ENCODE measurements at regions not wholly inside any gene's neighbourhood (a gene's known extent, or its start where the extent isn't known, plus 50 kb on each side); places are given as distances from the start of the nearest gene placed in this dataset.

DNA sequence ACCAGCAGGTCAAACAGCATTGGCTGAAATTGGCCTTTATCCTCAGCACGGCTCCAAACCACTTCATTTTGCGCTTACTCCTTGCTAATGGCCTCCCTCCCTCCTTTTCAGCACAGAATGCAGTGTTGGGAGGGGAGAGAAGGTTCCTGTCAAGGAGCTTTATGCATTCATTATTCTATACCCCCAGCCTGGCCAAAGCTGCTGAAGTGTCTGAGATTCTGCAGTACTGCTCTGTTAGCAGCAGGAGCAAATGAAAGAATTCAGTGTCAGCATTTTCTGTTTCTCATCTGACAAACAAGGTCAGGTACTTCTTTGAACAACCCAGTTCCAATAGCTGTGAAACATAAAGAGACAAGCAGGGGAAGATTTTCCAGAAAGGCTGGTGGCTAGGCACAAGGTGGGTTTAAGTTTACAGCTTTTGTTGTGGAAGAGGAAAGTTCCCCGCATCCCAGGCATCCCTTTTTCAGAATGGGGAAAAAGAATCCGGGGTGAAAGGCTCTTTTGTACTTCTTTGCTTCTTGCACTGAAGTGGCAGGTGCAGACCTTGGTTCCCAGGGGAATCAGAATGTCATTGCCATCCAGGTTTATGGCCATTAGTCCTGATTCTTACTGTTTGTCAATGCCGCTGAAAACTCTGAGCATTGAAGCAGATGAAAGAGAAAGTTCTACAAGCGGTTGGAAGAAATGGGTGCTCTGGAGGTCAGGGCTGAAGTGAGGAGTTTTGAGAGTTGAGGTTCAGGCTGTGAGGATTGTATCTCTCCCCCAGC is 109.3 kb upstream of the APC start:
- TF ChIP-seq, protein P1, sequence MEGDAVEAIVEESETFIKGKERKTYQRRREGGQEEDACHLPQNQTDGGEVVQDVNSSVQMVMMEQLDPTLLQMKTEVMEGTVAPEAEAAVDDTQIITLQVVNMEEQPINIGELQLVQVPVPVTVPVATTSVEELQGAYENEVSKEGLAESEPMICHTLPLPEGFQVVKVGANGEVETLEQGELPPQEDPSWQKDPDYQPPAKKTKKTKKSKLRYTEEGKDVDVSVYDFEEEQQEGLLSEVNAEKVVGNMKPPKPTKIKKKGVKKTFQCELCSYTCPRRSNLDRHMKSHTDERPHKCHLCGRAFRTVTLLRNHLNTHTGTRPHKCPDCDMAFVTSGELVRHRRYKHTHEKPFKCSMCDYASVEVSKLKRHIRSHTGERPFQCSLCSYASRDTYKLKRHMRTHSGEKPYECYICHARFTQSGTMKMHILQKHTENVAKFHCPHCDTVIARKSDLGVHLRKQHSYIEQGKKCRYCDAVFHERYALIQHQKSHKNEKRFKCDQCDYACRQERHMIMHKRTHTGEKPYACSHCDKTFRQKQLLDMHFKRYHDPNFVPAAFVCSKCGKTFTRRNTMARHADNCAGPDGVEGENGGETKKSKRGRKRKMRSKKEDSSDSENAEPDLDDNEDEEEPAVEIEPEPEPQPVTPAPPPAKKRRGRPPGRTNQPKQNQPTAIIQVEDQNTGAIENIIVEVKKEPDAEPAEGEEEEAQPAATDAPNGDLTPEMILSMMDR (IDR thresholded peaks at IDR 0.05): peak in 2 of 7 experiments; percentile 8 to 13
- TF ChIP-seq POLR2A (IDR thresholded peaks at IDR 0.05): no peak
